ENCODE measurements at regions not wholly inside any gene's neighbourhood (a gene's known extent, or its start where the extent isn't known, plus 50 kb on each side); places are given as distances from the start of the nearest gene placed in this dataset.

DNA sequence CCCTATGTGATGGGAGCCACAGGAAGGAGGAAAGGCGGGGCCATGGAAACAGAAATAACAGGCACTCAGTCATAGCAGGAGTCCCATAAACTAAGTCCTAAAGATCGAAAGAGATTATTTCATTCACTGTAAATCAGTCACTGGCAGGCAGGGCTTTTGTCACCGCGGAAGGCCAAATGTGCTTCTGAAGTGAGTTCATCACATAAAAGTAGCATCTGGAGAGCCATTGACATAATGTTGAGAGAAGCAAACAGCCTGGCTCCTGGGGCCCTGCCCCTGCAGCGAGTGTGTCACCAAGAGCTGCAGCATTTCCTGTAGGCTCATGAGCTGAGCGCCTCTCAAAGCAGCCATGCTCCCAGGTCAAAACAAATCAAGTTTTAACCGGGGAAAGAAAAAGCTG, 476.2 kb downstream of the HAPSTR1 start:
- intact Hi-C loops (cut with micrococcal nuclease) (no loop called here), dilution Hi-C loops (cut with MboI; ENCODE audit: extremely low pct_ligation_motif_present, low sequenced_read_pairs) (no loop called here)
- H3K9ac ChIP-seq (replicated peaks; ENCODE audit: extremely low read depth, insufficient read depth, low read length) = no peak overlapping the region
- H2AFZ ChIP-seq (ENCODE audit: low read depth, low read length) = no peak overlapping the region
- TF ChIP-seq POLR2A (IDR thresholded peaks at IDR 0.05; ENCODE audit: low read depth, low read length) (no peak), FOS (IDR thresholded peaks at IDR 0.05; ENCODE audit: borderline replicate concordance, insufficient read depth, low read length) (no peak), EZH2 (IDR thresholded peaks at IDR 0.05; ENCODE audit: borderline replicate concordance, low read depth, low read length, severe bottlenecking) (no peak), GATA2 (IDR thresholded peaks at IDR 0.05; ENCODE audit: insufficient read depth, insufficient read length, low read depth, low read length) (no peak)
- TF ChIP-seq, protein P1, sequence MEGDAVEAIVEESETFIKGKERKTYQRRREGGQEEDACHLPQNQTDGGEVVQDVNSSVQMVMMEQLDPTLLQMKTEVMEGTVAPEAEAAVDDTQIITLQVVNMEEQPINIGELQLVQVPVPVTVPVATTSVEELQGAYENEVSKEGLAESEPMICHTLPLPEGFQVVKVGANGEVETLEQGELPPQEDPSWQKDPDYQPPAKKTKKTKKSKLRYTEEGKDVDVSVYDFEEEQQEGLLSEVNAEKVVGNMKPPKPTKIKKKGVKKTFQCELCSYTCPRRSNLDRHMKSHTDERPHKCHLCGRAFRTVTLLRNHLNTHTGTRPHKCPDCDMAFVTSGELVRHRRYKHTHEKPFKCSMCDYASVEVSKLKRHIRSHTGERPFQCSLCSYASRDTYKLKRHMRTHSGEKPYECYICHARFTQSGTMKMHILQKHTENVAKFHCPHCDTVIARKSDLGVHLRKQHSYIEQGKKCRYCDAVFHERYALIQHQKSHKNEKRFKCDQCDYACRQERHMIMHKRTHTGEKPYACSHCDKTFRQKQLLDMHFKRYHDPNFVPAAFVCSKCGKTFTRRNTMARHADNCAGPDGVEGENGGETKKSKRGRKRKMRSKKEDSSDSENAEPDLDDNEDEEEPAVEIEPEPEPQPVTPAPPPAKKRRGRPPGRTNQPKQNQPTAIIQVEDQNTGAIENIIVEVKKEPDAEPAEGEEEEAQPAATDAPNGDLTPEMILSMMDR (IDR thresholded peaks at IDR 0.05; ENCODE audit: extremely low read depth in 1 of 2, insufficient read depth in 1 of 2, low read depth in 1 of 2, low read length in 2 of 2) = no peak
- TF ChIP-seq, protein P2, sequence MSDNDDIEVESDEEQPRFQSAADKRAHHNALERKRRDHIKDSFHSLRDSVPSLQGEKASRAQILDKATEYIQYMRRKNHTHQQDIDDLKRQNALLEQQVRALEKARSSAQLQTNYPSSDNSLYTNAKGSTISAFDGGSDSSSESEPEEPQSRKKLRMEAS (IDR thresholded peaks at IDR 0.05; ENCODE audit: insufficient read depth, insufficient read length) = no peak
- H3K79me2 ChIP-seq (ENCODE audit: control insufficient read depth, insufficient read depth, low read length) = no peaks in the 10 kb centered on the region
- H3K4me1 ChIP-seq (ENCODE audit: control insufficient read depth, extremely low read depth, insufficient read depth, low read length) = no peaks in the 10 kb centered on the region
- BruUV-seq (replicated peaks) = no TSS peak
- no peak for FAIRE-seq
- H3K9me1 ChIP-seq (replicated peaks; ENCODE audit: control insufficient read depth, extremely low read depth, insufficient read depth, low read length) = no peaks in the 10 kb centered on the region
- H3K36me3 ChIP-seq (ENCODE audit: control insufficient read depth in 2 of 2, extremely low read depth in 1 of 2, insufficient read depth in 2 of 2, low read length in 2 of 2) = no peaks in the 10 kb centered on the region
- no peaks in the 10 kb centered on the region for H3K27me3 ChIP-seq (ENCODE audit: control insufficient read depth in 2 of 2, insufficient read depth in 2 of 2, low read length in 2 of 2)
- ChIA-PET CTCF (no interaction called here), POLR2A (no interaction called here)
- H3K27ac ChIP-seq (ENCODE audit: insufficient read depth, low read depth, low read length) = no peak overlapping the region
- H3K4me3 ChIP-seq (replicated peaks in 1 of 3; ENCODE audit: insufficient read depth in 1 of 3, low read depth in 1 of 3, low read length in 3 of 3) = no peak overlapping the region
- no peak overlapping the region for H3K4me2 ChIP-seq (ENCODE audit: insufficient read depth, low read length)
- no peaks in the 10 kb centered on the region for H4K20me1 ChIP-seq (replicated peaks; ENCODE audit: control insufficient read depth, extremely low read depth, insufficient read depth, low read length)
- no peaks in the 10 kb centered on the region for H3K9me3 ChIP-seq (replicated peaks; ENCODE audit: control insufficient read depth, insufficient read depth, low read length)
- no peak for DNase-seq (ENCODE audit: low read depth, low spot score)

DNA sequence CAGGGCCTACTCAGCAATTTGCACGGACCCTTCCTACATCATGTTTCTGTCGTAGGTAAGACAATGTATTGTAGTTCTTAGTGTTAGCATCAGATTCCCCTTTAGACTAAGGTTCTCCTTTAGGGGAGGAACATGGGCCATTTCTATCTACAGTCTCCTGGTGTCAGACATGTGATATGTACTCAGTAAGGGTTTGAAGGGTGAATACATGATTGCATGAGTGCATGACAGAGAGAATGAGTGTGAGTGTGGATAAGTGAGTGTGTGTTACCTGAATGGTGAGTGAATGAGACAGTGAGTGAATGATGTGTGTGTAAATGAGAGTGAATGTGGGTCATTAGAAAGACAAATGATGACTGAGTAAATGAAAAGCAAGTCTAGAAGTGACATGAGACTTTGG, 476.8 kb downstream of the HAPSTR1 start:
- no TSS peak for BruUV-seq (replicated peaks)
- intact Hi-C loops (cut with micrococcal nuclease) (no loop called here), dilution Hi-C loops (cut with MboI; ENCODE audit: extremely low pct_ligation_motif_present, low sequenced_read_pairs) (no loop called here)
- no peaks in the 10 kb centered on the region for H3K79me2 ChIP-seq (ENCODE audit: control insufficient read depth, insufficient read depth, low read length)
- no peaks in the 10 kb centered on the region for H3K9me1 ChIP-seq (replicated peaks; ENCODE audit: control insufficient read depth, extremely low read depth, insufficient read depth, low read length)
- DNase-seq (ENCODE audit: low read depth, low spot score) (no peak), FAIRE-seq (no peak)
- H3K9me3 ChIP-seq (replicated peaks; ENCODE audit: control insufficient read depth, insufficient read depth, low read length) = no peaks in the 10 kb centered on the region
- no peak overlapping the region for H3K9ac ChIP-seq (replicated peaks; ENCODE audit: extremely low read depth, insufficient read depth, low read length)
- no peaks in the 10 kb centered on the region for H3K27me3 ChIP-seq (ENCODE audit: control insufficient read depth in 2 of 2, insufficient read depth in 2 of 2, low read length in 2 of 2)
- H3K4me1 ChIP-seq (ENCODE audit: control insufficient read depth, extremely low read depth, insufficient read depth, low read length) = no peaks in the 10 kb centered on the region
- no peak overlapping the region for H3K27ac ChIP-seq (ENCODE audit: insufficient read depth, low read depth, low read length)
- no peak overlapping the region for H3K4me2 ChIP-seq (ENCODE audit: insufficient read depth, low read length)
- no peak overlapping the region for H3K4me3 ChIP-seq (replicated peaks in 1 of 3; ENCODE audit: insufficient read depth in 1 of 3, low read depth in 1 of 3, low read length in 3 of 3)
- H3K36me3 ChIP-seq (ENCODE audit: control insufficient read depth in 2 of 2, extremely low read depth in 1 of 2, insufficient read depth in 2 of 2, low read length in 2 of 2) = no peaks in the 10 kb centered on the region
- H2AFZ ChIP-seq (ENCODE audit: low read depth, low read length) = no peak overlapping the region
- TF ChIP-seq EZH2 (IDR thresholded peaks at IDR 0.05; ENCODE audit: borderline replicate concordance, low read depth, low read length, severe bottlenecking) (no peak), FOS (IDR thresholded peaks at IDR 0.05; ENCODE audit: borderline replicate concordance, insufficient read depth, low read length) (no peak), MYC (IDR thresholded peaks at IDR 0.05; ENCODE audit: low read depth, low read length) (no peak), POLR2A (IDR thresholded peaks at IDR 0.05; ENCODE audit: low read depth, low read length) (no peak), GATA2 (IDR thresholded peaks at IDR 0.05; ENCODE audit: insufficient read depth, insufficient read length, low read depth, low read length) (no peak), JUN (IDR thresholded peaks at IDR 0.05; ENCODE audit: borderline replicate concordance, insufficient read depth, insufficient read length, low read depth) (no peak), POLR2AphosphoS5 (IDR thresholded peaks at IDR 0.05; ENCODE audit: insufficient read depth, low read depth, low read length) (no peak)
- TF ChIP-seq, protein P2 (IDR thresholded peaks at IDR 0.05; ENCODE audit: insufficient read depth, insufficient read length) = no peak
- TF ChIP-seq, protein P1 (IDR thresholded peaks at IDR 0.05; ENCODE audit: extremely low read depth in 1 of 2, insufficient read depth in 1 of 2, low read depth in 1 of 2, low read length in 2 of 2) = no peak
- ChIA-PET CTCF (no interaction called here), POLR2A (no interaction called here)
- no peaks in the 10 kb centered on the region for H4K20me1 ChIP-seq (replicated peaks; ENCODE audit: control insufficient read depth, extremely low read depth, insufficient read depth, low read length)
